Neural cell (in vitro differentiated cells): ENCODE measurements at regions not wholly inside any gene's neighbourhood (a gene's known extent, or its start where the extent isn't known, plus 50 kb on each side); places are given as distances from the start of the nearest gene placed in this dataset.
"Not testable (repeated sequence)": the region's sequence is repeated elsewhere in the genome, so short reads cannot be mapped to it uniquely, and the experiment has no call there.

Experiments used
- H2AFZ ChIP-seq: fragments of 200-600, 300-800 bp; sonication (generic), shearing (Covaris generic); 2 replicates; pipeline ENCODE4 v1.6.0; 2014; ENCODE audit warnings: low read depth, mild to moderate bottlenecking, antibody characterized with exemption, low read length, moderate library complexity
- H3F3A ChIP-seq: fragments of 200-600 bp; shearing (Covaris generic); 2 replicates; pipeline ENCODE4 v1.6.1; 2016; ENCODE audit warnings: mild to moderate bottlenecking, moderate library complexity, mixed read lengths, antibody characterized with exemption, low read length; ENCODE audit not compliant: insufficient read depth, poor library complexity, severe bottlenecking
- H3K27ac ChIP-seq: fragments of 200-600, 300-800 bp; sonication (generic), shearing (Covaris generic); 2 replicates; pipeline ENCODE4 v1.5.1; 2014; ENCODE audit warnings: mild to moderate bottlenecking, low read length, moderate library complexity
- H3K27me3 ChIP-seq: fragments of 300-800, 200-600 bp; sonication (generic), shearing (Covaris generic); 2 replicates; pipeline ENCODE4 v1.6.0; 2014; ENCODE audit warnings: mild to moderate bottlenecking, low read depth, low read length, moderate library complexity; ENCODE audit not compliant: insufficient read depth
- H3K36me3 ChIP-seq: fragments of 300-800, 200-600 bp; sonication (generic), shearing (Covaris generic); 2 replicates; pipeline ENCODE4 v1.5.1; 2014; ENCODE audit warnings: mild to moderate bottlenecking, antibody characterized with exemption, low read length, moderate library complexity; ENCODE audit not compliant: insufficient read depth
- H3K4me2 ChIP-seq: fragments of 300-800, 200-600 bp; sonication (generic), shearing (Covaris generic); 2 replicates; pipeline ENCODE4 v1.6.0; 2014; ENCODE audit warnings: mild to moderate bottlenecking, low read length
- H3K4me3 ChIP-seq: fragments of 300-800, 200-600 bp; sonication (generic), shearing (Covaris generic); 2 replicates; pipeline ENCODE4 v1.5.1; 2014; ENCODE audit warnings: mild to moderate bottlenecking, low read length, moderate library complexity
- H3K79me2 ChIP-seq: fragments of 200-600 bp; shearing (Covaris generic); replicated peaks from 2 replicates; pipeline ENCODE4 v1.6.0; 2014; ENCODE audit warnings: mild to moderate bottlenecking, low read length, moderate library complexity; ENCODE audit not compliant: insufficient read depth
- H3K9ac ChIP-seq: fragments of 300-800, 200-600 bp; sonication (generic), shearing (Covaris generic); 2 replicates; pipeline ENCODE4 v1.6.1; 2016; ENCODE audit warnings: mild to moderate bottlenecking, low read length, mixed read lengths
- H3K9me2 ChIP-seq: fragments of 200-600 bp; shearing (Covaris generic); 2 replicates; pipeline ENCODE4 v1.6.1; 2016; ENCODE audit warnings: mild to moderate bottlenecking, low read length, mixed read lengths; ENCODE audit not compliant: insufficient read depth
- H3K9me3 ChIP-seq: fragments of 200-600, 300-800 bp; sonication (generic), shearing (Covaris generic); 2 replicates; pipeline ENCODE4 v1.6.1; 2016; ENCODE audit warnings: mild to moderate bottlenecking, mixed run types, low read length, moderate library complexity, mixed read lengths
- H4K20me1 ChIP-seq: fragments of 200-600 bp; shearing (Covaris generic); 2 replicates; pipeline ENCODE4 v1.6.1; 2016; ENCODE audit warnings: mild to moderate bottlenecking, mixed run types; ENCODE audit not compliant: insufficient read depth

DNA sequence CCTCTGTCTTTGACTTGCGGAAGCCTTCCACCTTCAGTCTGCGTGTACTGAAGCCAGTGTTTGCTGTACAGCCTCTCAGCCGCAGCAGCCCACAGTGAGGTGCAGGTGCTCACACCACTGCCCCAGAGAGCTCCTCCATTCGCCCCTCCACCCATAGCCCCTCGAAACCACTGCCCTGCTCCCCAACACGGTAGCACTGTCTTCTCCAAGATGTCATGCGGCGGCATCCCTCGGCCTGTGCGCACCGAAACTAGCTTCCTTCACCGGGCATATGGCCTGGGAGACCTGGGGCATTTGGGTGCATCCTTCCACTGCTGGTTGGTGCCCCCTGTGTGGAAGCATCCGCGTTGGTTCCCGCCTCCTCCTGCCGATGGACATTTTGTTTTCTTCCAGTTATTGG is 86.8 kb upstream of the LPCAT1 start:
- not testable (repeated sequence) for H3K9me3 ChIP-seq, H4K20me1 ChIP-seq, H3K4me3 ChIP-seq, H3K79me2 ChIP-seq, H3K27me3 ChIP-seq, H2AFZ ChIP-seq, H3K9me2 ChIP-seq, H3K9ac ChIP-seq, H3K36me3 ChIP-seq, H3F3A ChIP-seq, H3K27ac ChIP-seq, H3K4me2 ChIP-seq

GRCh38 chr5:1609111-1609510 is 85.4 kb upstream of the LPCAT1 start:
- not testable (repeated sequence) for H3K9ac ChIP-seq, H3K4me2 ChIP-seq, H3K27ac ChIP-seq, H3K9me3 ChIP-seq, H4K20me1 ChIP-seq, H3K9me2 ChIP-seq, H3K4me3 ChIP-seq, H3K27me3 ChIP-seq, H3K79me2 ChIP-seq, H2AFZ ChIP-seq, H3K36me3 ChIP-seq, H3F3A ChIP-seq

GRCh38 chr5:1608336-1608735 is 84.6 kb upstream of the LPCAT1 start:
- not testable (repeated sequence) for H3K9me2 ChIP-seq, H3K9ac ChIP-seq, H3K79me2 ChIP-seq, H3K27ac ChIP-seq, H3K4me3 ChIP-seq, H3F3A ChIP-seq, H3K27me3 ChIP-seq, H4K20me1 ChIP-seq, H3K4me2 ChIP-seq, H3K36me3 ChIP-seq, H3K9me3 ChIP-seq, H2AFZ ChIP-seq

DNA sequence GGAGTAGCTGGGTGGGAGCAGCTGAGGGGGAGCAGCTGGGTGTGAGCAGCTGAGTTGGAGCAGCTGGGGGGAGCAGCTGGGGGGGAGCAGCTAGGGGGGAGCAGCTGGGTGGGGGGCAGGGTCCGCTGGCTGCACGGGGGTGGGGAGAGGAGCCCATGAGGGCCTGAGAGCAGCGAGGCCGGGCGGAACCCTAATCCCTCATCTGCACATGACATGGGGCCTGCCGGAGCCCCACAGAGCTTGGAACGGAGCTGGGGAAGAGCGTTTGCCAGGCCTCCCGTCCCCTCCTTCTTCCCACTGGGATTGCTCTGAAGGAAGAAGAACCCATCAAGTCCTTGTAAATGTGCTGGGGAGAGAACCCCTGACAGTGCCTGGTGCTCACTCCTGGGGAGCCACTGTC is 83.2 kb upstream of the LPCAT1 start:
- H3F3A ChIP-seq, H3K9ac ChIP-seq, H3K36me3 ChIP-seq, H3K4me3 ChIP-seq, H3K9me3 ChIP-seq, H3K9me2 ChIP-seq, H3K4me2 ChIP-seq, H3K27ac ChIP-seq, H4K20me1 ChIP-seq, H2AFZ ChIP-seq, H3K79me2 ChIP-seq, H3K27me3 ChIP-seq: not testable (repeated sequence)

- not testable (repeated sequence) for H3K79me2 ChIP-seq, H4K20me1 ChIP-seq, H3K27ac ChIP-seq, H3K9ac ChIP-seq, H3K36me3 ChIP-seq, H3K9me3 ChIP-seq, H3K4me2 ChIP-seq, H3K9me2 ChIP-seq, H3F3A ChIP-seq, H2AFZ ChIP-seq, H3K27me3 ChIP-seq, H3K4me3 ChIP-seq
Measured at GRCh38 chr5:1603916-1604315, 80.2 kb upstream of the LPCAT1 start.

- not testable (repeated sequence) for H3K36me3 ChIP-seq, H4K20me1 ChIP-seq, H3K9me3 ChIP-seq, H3K4me2 ChIP-seq, H3F3A ChIP-seq, H3K79me2 ChIP-seq, H3K9ac ChIP-seq, H3K27me3 ChIP-seq, H3K9me2 ChIP-seq, H2AFZ ChIP-seq, H3K27ac ChIP-seq, H3K4me3 ChIP-seq
Measured at GRCh38 chr5:1601565-1601964, 77.8 kb upstream of the LPCAT1 start.
